A673 (cell line): ENCODE measurements at regions not wholly inside any gene's neighbourhood (a gene's known extent, or its start where the extent isn't known, plus 50 kb on each side); places are given as distances from the start of the nearest gene placed in this dataset.

ENCODE experiments used
- BruUV-seq: library from RNA; stranded (reverse); fragments of 400-500 nt; replicated peaks from 2 replicates; lab custom pipeline; 2021; lab: Mats Ljungman, UMichigan
- CTCF ChIA-PET: fragments of 300-600 bp; sonication (Branson Sonifier 250); formaldehyde crosslinking; loops from one replicate; lab custom pipeline; 2022; ENCODE audit warnings: antibody characterized with exemption; lab: Charles Lee
- POLR2A ChIA-PET: fragments of 300-600 bp; sonication (Branson Sonifier 250); formaldehyde crosslinking; loops from one replicate; lab custom pipeline; 2022; ENCODE audit warnings: antibody characterized with exemption; ENCODE audit not compliant: low non-redundant PET; lab: Charles Lee
- DNase-seq: peaks from one replicate; pipeline ENCODE4 v3.0.0-alpha.2; 2015; ENCODE audit warnings: low spot score
- H3K27ac ChIP-seq: fragments of 200-600 bp; sonication (generic); 2 replicates; pipeline ENCODE4 v1.5.1; 2016; ENCODE audit warnings: mixed run types, low read depth, mild to moderate bottlenecking, mixed read lengths, antibody characterized with exemption, low read length; ENCODE audit not compliant: poor library complexity, severe bottlenecking
- H3K27me3 ChIP-seq: fragments of 200-600 bp; sonication (generic); replicated peaks from 2 replicates; pipeline ENCODE4 v1.6.1; 2017; ENCODE audit warnings: mixed run types, low read depth, mild to moderate bottlenecking, mixed read lengths, antibody characterized with exemption, low read length; ENCODE audit not compliant: insufficient read depth, poor library complexity
- H3K36me3 ChIP-seq: fragments of 200-600 bp; sonication (generic); 2 replicates; pipeline ENCODE4 v1.6.1; 2016; ENCODE audit warnings: mixed run types, mild to moderate bottlenecking, mixed read lengths, antibody characterized with exemption, low read length; ENCODE audit not compliant: insufficient read depth, poor library complexity, severe bottlenecking
- H3K4me1 ChIP-seq: fragments of 200-600 bp; sonication (generic); 2 replicates; pipeline ENCODE4 v1.6.1; 2017; ENCODE audit warnings: mixed run types, mild to moderate bottlenecking, mixed read lengths, antibody characterized with exemption, low read length; ENCODE audit not compliant: insufficient read depth, poor library complexity, severe bottlenecking
- H3K4me3 ChIP-seq: fragments of 200-600 bp; sonication (generic); 2 replicates; pipeline ENCODE4 v1.5.1; 2016; ENCODE audit warnings: low read depth, mixed run types, mild to moderate bottlenecking, mixed read lengths, low read length; ENCODE audit not compliant: poor library complexity, severe bottlenecking
- H3K9me3 ChIP-seq: fragments of 200-600 bp; sonication (generic); 2 replicates; pipeline ENCODE4 v1.6.1; 2016; ENCODE audit warnings: mixed run types, low read depth, mild to moderate bottlenecking, mixed read lengths, antibody characterized with exemption, low read length; ENCODE audit not compliant: poor library complexity, severe bottlenecking
- CTCF ChIP-seq: fragments of 300-800, 200-600 bp; sonication (generic); conservative IDR thresholded peaks from 2 replicates; pipeline ENCODE4 v1.5.1; 2017; ENCODE audit warnings: low read depth, mild to moderate bottlenecking, antibody characterized with exemption, low read length, moderate library complexity, mixed read lengths
- EZH2 ChIP-seq: fragments of 200-600 bp; sonication (generic); IDR thresholded peaks from 2 replicates; pipeline ENCODE4 v1.6.1; 2017; ENCODE audit warnings: borderline replicate concordance, low read depth, mild to moderate bottlenecking, mixed read lengths, antibody characterized with exemption, low read length; ENCODE audit not compliant: poor library complexity, severe bottlenecking
- intact Hi-C: fragments of 100-400 bp; cut with micrococcal nuclease; formaldehyde crosslinking; loops from one replicate; pipeline ENCODE4 v1.10.0; 2022; ENCODE audit not compliant: unreplicated experiment

- H3K27me3 ChIP-seq = no peaks in the 10 kb centered on the region
- ChIA-PET CTCF (no interaction called here), POLR2A (no interaction called here)
- BruUV-seq = no TSS peak
- intact Hi-C loops = no loop called here
- TF ChIP-seq CTCF (no peak), EZH2 (no peak)
- peak; percentile 5 for DNase-seq
- no peaks in the 10 kb centered on the region for H3K9me3 ChIP-seq
- H3K36me3 ChIP-seq = no peaks in the 10 kb centered on the region
- no peak overlapping the region for H3K27ac ChIP-seq
- no peak overlapping the region for H3K4me3 ChIP-seq
- H3K4me1 ChIP-seq = no peaks in the 10 kb centered on the region
Observed at GRCh38 chr12:24173067-24173466, 223.6 kb upstream of the SOX5 start.

GRCh38 chr12:24172773-24173066 is 223.2 kb upstream of the SOX5 start:
- no peak overlapping the region for H3K4me3 ChIP-seq
- no peaks in the 10 kb centered on the region for H3K4me1 ChIP-seq
- no peak overlapping the region for H3K27ac ChIP-seq
- POLR2A ChIA-PET = no interaction called here
- intact Hi-C loops = no loop called here
- H3K36me3 ChIP-seq = no peaks in the 10 kb centered on the region
- DNase-seq = no peak
- no TSS peak for BruUV-seq
- TF ChIP-seq CTCF (no peak), EZH2 (no peak)
- H3K9me3 ChIP-seq = no peaks in the 10 kb centered on the region
- no peaks in the 10 kb centered on the region for H3K27me3 ChIP-seq
- CTCF ChIA-PET = no interaction called here

- Histone ChIP-seq H3K27ac (no peak overlapping the region), H3K27me3 (no peaks in the 10 kb centered on the region), H3K4me3 (no peak overlapping the region), H3K4me1 (no peaks in the 10 kb centered on the region), H3K9me3 (no peaks in the 10 kb centered on the region), H3K36me3 (no peaks in the 10 kb centered on the region)
- BruUV-seq = no TSS peak
- POLR2A ChIA-PET = no interaction called here
- CTCF ChIA-PET = no interaction called here
- intact Hi-C loops = no loop called here
- peak; percentile 34 for DNase-seq
- no peak for TF ChIP-seq EZH2
- no peak for TF ChIP-seq CTCF
Observed at GRCh38 chr12:24172031-24172772, 222.7 kb upstream of the SOX5 start.
